NCI-H2227 treated with DMSO at 0.1 percent for 48 hours (cell line): ENCODE measurements at regions not wholly inside any gene's neighbourhood (a gene's known extent, or its start where the extent isn't known, plus 50 kb on each side); places are given as distances from the start of the nearest gene placed in this dataset.
"Not testable (repeated sequence)": the region's sequence is repeated elsewhere in the genome, so short reads cannot be mapped to it uniquely, and the experiment has no call there.

ENCODE experiments used
- DNase-seq: peaks from one replicate; lab custom pipeline; 2025; lab: John Stamatoyannopoulos, UW

- no peak for DNase-seq
Observed at GRCh38 chr7:122248472-122248871, 56.1 kb downstream of the FEZF1 start.

GRCh38 chr7:122238729-122239128 is 65.8 kb downstream of the FEZF1 start:
- not testable (repeated sequence) for DNase-seq

GRCh38 chr7:122238297-122238696 is 66.3 kb downstream of the FEZF1 start:
- DNase-seq, result peak; percentile 29

GRCh38 chr7:122225874-122226273 is 78.7 kb downstream of the FEZF1 start:
- DNase-seq, result no peak

GRCh38 chr7:122219253-122219865 is 75.3 kb upstream of the AASS start:
- peak; percentile 11 for DNase-seq

- no peak for DNase-seq
Observed at GRCh38 chr7:122217125-122217524, 73.1 kb upstream of the AASS start.

GRCh38 chr7:122212754-122213153 is 68.7 kb upstream of the AASS start:
- no peak for DNase-seq

GRCh38 chr7:122211362-122211761 is 67.3 kb upstream of the AASS start:
- DNase-seq, result no peak

- DNase-seq, result no peak
Observed at GRCh38 chr7:122206985-122207384, 62.9 kb upstream of the AASS start.

- DNase-seq, result no peak
Observed at GRCh38 chr7:122203814-122204213, 59.8 kb upstream of the AASS start.

GRCh38 chr7:122200888-122201287 is 56.8 kb upstream of the AASS start:
- DNase-seq, result no peak

- DNase-seq, result no peak
Observed at GRCh38 chr7:122199171-122199570, 55.1 kb upstream of the AASS start.

- DNase-seq, result no peak
Observed at GRCh38 chr7:122198581-122198980, 54.5 kb upstream of the AASS start.
